ENCODE measurements at regions not wholly inside any gene's neighbourhood (a gene's known extent, or its start where the extent isn't known, plus 50 kb on each side); places are given as distances from the start of the nearest gene placed in this dataset.

GRCh38 chr2:217452928-217453327 is 549.9 kb downstream of the TNS1 start:
- H3K27me3 ChIP-seq (ENCODE audit: insufficient read depth), result no peaks in the 10 kb centered on the region
- no peak overlapping the region for H3K27ac ChIP-seq (ENCODE audit: low read depth)
- H3F3A ChIP-seq (replicated peaks; ENCODE audit: low read depth), result no peaks in the 10 kb centered on the region
- Mint-ChIP-seq H3K9me3 (no peaks in the 10 kb centered on the region), H3K4me3 (no peak overlapping the region), H3K4me1 (no peaks in the 10 kb centered on the region), H3K27me3 (ENCODE audit: insufficient read depth, low read depth, poor library complexity) (no peaks in the 10 kb centered on the region), H3K27ac (no peak overlapping the region), H3K36me3 (ENCODE audit: low read depth) (no peaks in the 10 kb centered on the region)
- no peaks in the 10 kb centered on the region for H3K79me2 ChIP-seq (replicated peaks; ENCODE audit: insufficient read depth)
- DNase-seq (ENCODE audit: low spot score), result no peak
- H3K36me3 ChIP-seq (ENCODE audit: insufficient read depth), result no peaks in the 10 kb centered on the region
- no peaks in the 10 kb centered on the region for H3K4me1 ChIP-seq (ENCODE audit: insufficient read depth)
- H3K4me2 ChIP-seq, result no peak overlapping the region
- H4K20me1 ChIP-seq (replicated peaks; ENCODE audit: insufficient read depth), result no peaks in the 10 kb centered on the region
- no peak for ATAC-seq
- TF ChIP-seq NANOG (IDR thresholded peaks at IDR 0.05; ENCODE audit: borderline replicate concordance) (no peak), ZNF331 (CRISPR knock-in tag; IDR thresholded peaks at IDR 0.05; ENCODE audit: low read depth) (no peak), JUNB (IDR thresholded peaks at IDR 0.05; ENCODE audit: unreplicated experiment) (no peak), REST (IDR thresholded peaks at IDR 0.05; ENCODE audit: unreplicated experiment) (no peak), EZH2phosphoT487 (IDR thresholded peaks at IDR 0.05; ENCODE audit: unreplicated experiment) (no peak), ZNF114 (CRISPR knock-in tag; IDR thresholded peaks at IDR 0.05) (no peak), ZNF462 (CRISPR knock-in tag; IDR thresholded peaks at IDR 0.05) (no peak), CTCF (conservative IDR thresholded peaks at IDR 0.05; ENCODE audit: low read depth in 2 of 2) (no peak), POLR2AphosphoS5 (IDR thresholded peaks at IDR 0.05; ENCODE audit: low read depth) (no peak)
- H3K9me2 ChIP-seq (ENCODE audit: insufficient read depth), result peaks cover 4% of the 10 kb centered on the region; the same call in 1 of the 2 replicates
- H2AFZ ChIP-seq, result no peak overlapping the region
- no peak overlapping the region for H3K4me3 ChIP-seq
